ENCODE measurements at regions not wholly inside any gene's neighbourhood (a gene's known extent, or its start where the extent isn't known, plus 50 kb on each side); places are given as distances from the start of the nearest gene placed in this dataset.

DNA sequence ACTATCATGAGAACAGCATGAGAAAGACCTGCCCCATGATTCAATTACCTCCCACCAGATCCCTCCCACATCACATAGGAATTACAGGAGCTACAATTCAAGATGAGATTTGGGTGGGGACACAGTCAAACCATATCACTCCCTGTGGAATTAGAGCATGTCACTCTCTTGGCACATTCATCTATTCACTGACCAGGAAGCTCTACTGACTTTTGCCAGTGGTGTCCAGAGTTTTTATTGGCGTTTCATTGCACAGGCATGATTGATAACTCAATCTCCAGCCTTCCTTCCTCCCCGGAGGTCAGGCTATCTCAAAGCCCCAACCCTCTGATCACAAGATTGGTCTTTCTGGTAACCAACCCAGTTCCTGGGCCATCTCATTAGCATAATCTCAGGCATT, 478.9 kb upstream of the NRP1 start:
- DNase-seq (ENCODE audit: low read depth in 2 of 2): no peak

DNA sequence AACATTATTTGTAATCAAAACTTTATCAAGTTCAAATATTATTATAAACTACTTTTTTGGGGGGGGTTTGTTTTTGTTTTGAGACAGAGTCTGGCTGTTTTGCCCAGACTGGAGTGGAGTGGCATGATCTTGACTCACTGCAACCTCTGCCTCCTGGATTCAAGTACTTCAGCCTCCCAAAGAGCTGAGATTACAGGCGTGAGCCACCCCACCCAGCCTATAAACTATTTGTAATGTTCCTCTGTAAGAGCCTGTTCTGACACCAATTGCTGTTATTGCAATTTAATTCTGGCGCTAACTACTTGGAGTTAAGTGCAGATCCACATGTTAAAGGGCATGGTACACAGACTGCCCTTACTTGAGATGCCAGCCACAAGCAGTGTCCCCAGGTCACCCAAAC, 478.1 kb upstream of the NRP1 start:
- DNase-seq (ENCODE audit: low read depth in 2 of 2): no peak

DNA sequence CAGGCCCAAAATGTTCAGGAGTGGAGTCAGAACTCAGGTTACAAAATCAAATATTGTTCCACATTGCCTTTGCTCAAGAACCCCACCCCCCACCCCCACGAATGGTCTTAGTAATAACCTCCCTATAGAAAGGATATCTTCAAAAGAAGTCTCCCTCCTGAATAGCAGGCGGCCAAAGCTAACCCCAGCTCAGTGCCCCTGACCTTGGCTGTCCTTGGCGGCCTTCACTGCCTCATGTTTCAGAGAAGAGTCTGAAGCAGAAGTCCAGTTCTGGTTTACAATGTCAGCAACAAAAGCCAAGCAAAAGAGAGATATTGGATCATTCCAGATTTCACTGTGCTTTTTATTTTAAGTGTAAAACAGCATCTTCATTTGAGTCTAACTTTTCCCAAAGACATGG, 476.5 kb upstream of the NRP1 start:
- DNase-seq (ENCODE audit: low read depth in 2 of 2): no peak

DNA sequence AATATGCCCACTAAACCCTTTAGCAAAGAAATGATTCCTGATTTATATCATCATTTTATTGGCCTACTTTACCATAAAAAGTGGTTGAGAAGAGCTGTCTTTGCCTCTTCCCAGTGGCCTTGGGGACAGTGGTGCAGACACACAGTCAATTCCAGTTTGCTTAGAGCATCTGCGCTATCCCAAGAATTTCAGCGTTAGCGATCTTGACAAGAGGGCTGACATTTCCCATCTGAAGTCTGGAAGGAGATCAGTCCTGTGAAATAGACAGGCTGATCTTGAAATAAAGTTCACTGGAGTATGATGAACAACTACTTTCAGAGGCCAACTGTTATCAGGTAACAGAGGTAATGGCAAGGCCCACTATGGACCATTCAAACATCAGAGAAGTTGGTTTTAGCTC, 475.3 kb upstream of the NRP1 start:
- DNase-seq (ENCODE audit: low read depth in 2 of 2): no peak

DNA sequence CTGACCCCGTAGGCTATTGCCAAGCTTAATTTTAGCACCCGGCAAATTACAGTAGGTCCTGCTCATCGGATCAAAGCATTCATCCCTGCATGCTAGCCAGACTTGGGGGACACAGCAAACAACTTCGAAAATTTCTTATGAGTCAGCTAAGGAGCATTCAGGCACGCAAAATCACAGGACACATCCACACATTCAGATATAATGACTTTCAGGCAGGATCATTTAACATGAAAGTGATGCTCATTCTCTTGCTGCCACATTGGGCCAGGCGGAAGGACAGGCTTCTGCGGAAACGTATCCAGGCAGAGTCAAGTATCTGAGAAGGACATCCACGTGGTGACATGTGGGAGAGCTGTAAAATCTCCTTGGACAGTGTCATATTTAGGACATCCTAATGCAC, 474.0 kb upstream of the NRP1 start:
- DNase-seq (ENCODE audit: low read depth in 2 of 2): no peak

DNA sequence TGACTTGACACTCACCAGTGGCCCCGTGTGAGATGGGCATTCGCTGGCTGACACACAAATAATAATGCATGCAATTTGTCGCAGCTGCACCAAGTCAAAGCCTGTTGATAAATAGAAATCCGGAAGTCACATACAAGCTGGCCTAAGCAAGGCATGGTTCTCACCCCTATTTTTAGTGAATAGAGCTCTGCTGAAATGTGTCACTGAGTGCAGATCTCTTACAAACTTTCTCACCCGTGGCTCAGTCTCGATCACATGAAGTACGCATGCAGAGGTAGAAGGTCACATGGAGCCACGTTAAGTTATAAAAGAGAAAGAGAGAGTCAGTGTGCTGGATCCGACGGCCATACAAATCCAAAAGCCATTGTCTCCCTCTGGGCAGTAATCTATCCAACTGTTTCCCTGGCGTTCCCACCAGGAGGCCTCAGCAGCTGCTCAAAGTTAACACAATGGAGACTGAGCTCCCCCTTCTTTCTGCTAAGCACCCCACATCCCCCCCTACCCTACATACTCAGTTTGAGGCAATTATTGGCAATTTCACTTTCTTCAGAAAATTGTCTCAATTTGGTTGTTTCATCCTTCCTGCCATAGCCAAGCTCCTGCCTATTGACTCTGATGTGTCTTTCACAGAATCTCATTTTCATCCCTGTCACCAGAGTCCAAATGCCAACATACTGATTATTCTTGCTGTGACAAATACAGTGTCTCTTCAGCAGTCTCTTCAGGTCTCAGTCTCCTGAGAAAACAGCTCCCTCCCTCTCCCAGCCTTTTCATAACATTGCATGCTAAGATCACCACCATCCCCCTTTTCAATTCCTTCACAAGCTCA, 473.3 kb upstream of the NRP1 start:
- no peak for DNase-seq (ENCODE audit: low read depth in 2 of 2)

DNA sequence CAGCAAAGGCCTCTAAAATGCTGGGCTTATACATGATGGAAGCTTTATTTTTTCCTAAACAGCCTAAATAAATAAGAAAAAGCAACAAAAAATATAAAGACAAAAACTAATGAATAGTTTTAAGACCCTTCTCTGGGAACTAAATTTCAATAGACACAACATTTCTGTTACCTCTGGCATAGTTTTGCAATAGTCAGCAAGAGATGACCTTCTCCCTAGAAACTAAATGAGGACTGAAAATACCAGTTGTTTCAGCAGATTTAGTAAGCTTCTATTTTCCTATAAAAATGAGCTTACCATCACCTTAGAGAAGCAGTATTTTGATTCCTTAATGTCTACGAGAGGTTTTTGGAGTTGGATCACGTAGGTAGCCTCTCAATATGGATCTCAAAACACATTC, 471.4 kb upstream of the NRP1 start:
- no peak for DNase-seq (ENCODE audit: low read depth in 2 of 2)

DNA sequence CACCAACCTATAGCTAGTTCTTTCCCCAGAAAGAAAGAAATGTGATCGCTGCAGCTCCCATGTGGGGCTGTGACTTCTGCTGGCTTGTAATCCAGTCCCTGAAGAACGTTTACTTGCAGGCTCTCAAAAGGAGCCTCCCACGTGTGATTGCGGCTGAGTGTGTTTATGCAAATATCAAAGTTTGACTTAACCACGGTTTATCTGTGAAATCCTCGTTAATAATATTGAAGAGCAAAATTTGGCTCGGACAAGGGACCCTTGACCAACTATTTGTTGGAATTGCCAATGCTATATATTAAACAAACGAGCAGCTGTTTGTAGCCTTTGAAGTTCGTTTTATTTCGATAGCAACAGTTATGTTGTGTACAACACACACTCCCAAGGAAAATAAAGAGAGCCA, 470.1 kb upstream of the NRP1 start:
- no peak for DNase-seq (ENCODE audit: low read depth in 2 of 2)

DNA sequence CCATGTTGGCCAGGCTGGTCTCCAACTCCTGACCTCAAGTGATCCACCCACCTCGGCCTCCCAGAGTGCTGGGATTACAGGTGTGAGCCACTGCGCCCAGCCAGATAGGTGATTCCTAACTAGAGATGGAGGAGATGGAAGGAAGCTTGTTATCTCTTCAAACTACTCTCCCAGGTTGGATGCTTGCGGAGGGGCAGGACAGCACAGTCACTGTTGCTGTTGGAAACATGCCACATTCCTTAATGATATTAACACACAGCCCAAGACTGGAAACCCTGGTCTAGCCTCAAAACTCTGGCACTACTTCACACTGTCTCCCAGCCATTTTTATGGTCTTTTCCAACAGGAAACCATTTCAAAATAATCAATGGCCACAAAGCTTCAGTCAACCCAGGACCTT, 468.8 kb upstream of the NRP1 start:
- DNase-seq (ENCODE audit: low read depth in 2 of 2): peak; percentile 49 to 50

DNA sequence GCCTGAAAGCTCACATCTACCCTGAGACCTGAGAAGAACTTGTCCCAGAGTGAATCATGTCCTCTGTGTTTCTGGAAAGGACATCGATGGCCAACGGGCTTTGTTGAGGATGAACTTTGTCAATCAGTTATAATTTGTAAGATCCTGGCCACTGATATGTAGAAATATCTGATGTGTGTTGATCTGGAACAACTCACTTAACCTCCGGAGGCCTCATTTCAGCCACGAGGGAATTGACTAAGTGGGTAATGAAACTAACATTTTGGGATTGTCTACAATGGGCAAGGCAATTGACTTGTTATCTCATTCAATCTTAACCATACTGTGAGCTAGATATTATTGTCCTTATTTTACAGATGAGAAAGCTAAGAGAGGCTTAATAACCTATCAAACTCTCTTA, 468.1 kb upstream of the NRP1 start:
- DNase-seq (ENCODE audit: low read depth in 2 of 2): no peak

DNA sequence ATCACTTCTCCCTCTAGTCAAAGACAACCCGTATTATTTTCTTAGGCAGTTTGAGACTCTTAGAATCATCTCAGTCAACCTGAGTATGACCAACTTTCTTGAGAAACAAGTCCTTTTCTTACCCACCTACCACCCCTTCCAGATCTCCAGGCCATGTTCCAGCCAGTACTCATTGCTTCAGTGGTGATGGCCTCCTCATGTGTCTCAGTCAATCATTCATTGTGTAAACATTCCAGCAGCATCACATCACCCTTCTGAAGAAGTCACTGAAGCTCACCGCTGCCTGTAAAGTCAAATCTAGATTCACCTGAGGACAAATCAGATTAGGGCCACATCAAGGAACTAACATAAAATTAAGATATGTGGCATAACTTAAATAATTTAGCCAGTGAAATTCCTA, 467.2 kb upstream of the NRP1 start:
- DNase-seq (ENCODE audit: low read depth in 2 of 2): no peak

DNA sequence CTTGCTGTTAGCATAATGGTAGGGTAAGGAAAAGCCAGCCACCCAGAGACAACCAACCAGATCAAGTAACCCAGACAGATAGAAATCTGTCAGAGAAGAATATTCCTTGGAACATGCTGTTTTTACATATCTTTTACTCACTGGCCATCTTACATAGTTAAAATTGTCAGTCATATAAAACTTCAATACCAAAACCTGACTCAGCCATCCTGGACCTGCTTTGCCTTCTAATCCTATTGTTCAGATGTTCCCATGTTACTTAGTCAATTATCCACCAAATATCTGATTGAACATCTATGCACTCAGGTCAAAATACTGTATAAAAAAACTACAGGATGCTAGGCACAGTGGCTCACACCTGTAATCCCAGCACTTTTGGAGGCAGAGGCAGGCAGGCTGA, 466.5 kb upstream of the NRP1 start:
- DNase-seq (ENCODE audit: low read depth in 2 of 2): no peak

DNA sequence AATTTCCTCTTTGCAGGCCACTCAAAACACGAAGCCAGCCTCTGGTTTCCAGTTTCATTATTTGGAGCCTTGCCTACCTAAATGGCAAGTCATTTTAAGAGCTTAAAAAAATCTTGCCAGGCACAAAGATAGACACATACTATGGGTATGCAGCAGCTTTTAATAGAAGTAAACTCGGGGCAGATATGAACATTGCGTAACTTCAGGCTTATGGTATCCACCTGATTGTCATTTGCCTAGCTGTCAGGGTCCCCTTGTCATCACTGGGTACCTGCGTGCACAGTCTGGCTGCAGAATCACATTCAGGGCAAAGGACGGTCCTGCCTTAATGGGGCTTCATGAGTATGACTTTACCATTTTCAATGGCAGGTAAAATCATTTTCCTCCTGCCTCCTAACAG, 466.1 kb upstream of the NRP1 start:
- no peak for DNase-seq (ENCODE audit: low read depth in 2 of 2)

DNA sequence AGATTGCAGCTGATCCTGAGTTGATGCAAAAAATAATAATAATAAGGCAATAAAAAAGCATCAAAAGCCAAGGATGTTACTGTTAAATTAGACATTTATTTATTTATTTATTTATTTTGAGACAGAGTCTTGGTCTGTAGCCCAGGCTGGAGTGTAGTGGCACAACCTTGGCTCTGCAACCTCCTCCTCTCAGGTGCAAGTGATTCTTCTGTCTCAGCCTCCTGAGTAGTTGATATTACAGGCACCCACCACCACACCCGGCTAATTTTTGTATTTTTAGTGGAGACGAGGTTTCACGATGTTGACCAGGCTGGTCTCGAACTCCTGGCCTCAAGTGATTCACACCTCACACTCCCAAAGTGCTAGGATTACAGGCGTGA, 465.5 kb upstream of the NRP1 start:
- no peak for DNase-seq (ENCODE audit: low read depth in 2 of 2)

DNA sequence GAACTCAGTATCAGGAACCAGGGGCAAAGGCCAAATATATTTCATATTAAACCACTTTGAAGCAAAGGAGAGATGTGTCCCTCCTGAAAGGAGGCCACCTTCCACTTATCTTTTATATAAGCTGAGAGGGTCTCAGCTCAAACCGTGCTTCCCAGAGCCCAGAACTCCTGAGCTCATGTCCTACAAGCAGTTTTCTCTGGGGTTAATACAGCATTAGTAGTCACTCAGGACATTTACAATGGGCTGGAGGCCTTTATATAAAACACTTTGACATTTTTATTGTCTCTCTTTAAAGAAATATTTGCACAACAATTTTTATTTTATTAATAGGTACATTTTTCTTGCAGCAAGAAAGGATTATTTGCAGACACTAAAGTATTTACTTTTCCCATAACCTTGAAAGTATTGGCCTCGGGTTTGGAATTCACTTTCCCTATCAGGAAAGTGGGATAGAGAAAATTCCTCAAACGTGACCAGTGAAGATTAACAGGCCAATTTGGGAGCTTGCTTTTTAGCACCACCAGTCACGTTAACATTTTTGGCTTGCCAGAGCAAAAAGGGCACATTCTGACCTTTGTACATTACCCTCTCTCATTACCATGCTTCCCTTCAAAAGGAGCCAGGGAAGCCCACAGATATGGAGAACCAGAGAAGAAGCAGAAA, 464.9 kb upstream of the NRP1 start:
- no peak for DNase-seq (ENCODE audit: low read depth in 2 of 2)

DNA sequence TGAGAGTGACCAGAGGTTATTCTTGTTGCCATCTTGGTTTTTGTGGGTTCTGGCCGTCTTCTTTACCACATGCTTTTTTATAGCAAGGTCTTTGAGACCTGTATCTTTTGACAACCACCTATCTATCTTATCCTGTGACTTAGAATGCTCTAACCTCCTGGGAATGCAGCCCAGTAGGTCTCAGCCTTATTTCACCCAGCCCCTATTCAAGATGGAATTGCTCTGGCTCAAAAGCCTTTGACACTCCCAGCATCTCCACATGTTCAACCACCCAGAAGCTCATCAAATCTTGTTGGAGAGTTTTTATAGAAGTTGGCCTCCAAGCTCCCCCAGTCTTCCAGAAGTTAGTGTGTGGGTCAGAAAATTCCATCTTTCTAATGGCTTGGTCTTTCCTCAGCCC, 464.3 kb upstream of the NRP1 start:
- no peak for DNase-seq (ENCODE audit: low read depth in 2 of 2)

DNA sequence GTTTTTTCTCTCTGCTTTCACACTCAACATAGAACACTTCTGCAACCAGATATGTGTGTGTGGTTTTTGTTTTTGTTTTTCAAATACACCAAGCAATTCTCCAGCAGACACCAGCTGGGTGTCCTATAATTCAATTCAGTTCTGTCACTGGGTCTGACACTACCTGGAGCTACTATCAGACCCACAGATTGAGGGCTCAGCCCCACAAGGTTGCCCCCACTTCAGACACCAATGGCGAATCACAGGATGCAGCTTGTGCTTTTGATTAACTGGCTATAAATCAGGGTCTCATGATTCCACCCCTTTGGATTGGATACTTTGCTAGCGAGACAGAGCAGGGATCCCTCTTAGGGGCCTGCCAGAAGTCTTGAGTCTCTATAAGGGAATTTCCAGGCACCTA, 462.2 kb upstream of the NRP1 start:
- no peak for DNase-seq (ENCODE audit: low read depth in 2 of 2)

DNA sequence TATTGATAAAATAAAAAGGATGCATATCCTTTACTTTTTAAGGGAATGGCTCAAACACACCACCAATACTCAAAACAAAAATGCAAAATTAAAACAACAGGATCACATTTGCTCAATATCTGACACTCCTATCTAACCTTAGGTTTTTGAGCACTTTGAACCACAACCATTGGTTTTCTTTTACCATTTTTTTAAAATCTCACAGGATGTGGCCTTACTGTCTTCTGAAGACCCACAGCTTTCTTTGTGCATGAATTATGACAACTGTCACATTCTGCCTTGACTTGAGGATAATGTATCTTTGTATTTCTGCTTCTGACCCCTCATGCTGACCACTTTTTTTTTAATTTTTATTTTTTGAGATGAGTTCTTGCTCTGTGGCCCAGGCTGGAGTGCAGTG, 461.1 kb upstream of the NRP1 start:
- no peak for DNase-seq (ENCODE audit: low read depth in 2 of 2)

DNA sequence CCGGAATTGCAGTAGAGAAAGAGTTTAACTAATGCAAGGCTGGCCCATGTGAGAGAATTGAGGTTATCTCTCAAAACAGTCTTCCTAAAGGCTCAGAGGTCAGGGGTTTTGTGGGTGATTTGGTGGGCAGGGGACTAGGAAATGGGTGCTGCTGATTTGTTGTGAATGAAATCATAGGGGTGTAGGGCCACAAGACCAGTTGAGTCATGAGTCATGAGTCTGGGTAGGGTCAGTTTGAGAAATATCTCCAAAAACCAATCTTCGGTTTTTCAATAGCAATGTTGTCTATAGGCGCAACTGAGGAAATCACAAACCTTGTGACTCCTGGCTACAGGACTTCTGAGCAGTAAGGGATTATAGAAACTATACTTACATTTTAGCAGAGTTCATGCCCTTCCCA, 460.0 kb upstream of the NRP1 start:
- DNase-seq (ENCODE audit: low read depth in 2 of 2): no peak

DNA sequence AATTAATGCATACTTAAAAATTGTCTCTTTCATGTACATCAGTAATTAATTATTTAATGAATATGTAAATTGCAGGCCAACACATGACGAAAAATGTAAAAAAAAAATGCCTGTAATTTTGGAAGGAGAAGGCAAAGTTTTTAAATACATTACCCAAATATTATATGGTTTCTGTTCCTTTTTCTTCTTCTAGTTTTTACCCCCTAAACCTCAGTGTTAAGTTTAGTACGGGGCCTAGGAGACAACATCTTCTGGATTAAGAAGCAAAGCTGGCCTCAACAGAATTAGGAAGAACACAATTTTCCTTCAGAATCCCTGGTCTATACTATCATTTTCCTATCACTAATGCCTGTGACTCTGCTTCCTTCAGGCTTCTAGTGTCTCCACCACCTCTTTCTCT, 459.3 kb upstream of the NRP1 start:
- no peak for DNase-seq (ENCODE audit: low read depth in 2 of 2)

DNA sequence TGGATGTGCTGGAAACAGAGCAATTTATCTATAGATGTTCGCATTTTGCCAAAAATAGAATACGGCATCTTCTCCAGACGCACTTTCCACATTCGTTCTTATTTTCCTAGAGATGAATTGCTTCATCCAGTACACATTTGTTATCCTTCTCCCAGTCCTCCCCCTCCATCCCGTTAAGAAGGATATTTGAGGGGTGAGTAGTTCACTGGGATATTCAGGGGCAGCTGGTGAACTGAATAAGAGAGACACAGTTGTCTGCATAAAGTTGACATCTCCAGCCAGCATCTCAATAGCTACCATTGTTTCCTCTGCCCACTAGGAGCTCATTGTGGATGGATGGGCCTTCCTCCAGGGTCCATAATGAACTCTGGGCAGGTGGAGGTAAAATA, 456.8 kb upstream of the NRP1 start:
- DNase-seq (ENCODE audit: low read depth in 2 of 2): no peak

DNA sequence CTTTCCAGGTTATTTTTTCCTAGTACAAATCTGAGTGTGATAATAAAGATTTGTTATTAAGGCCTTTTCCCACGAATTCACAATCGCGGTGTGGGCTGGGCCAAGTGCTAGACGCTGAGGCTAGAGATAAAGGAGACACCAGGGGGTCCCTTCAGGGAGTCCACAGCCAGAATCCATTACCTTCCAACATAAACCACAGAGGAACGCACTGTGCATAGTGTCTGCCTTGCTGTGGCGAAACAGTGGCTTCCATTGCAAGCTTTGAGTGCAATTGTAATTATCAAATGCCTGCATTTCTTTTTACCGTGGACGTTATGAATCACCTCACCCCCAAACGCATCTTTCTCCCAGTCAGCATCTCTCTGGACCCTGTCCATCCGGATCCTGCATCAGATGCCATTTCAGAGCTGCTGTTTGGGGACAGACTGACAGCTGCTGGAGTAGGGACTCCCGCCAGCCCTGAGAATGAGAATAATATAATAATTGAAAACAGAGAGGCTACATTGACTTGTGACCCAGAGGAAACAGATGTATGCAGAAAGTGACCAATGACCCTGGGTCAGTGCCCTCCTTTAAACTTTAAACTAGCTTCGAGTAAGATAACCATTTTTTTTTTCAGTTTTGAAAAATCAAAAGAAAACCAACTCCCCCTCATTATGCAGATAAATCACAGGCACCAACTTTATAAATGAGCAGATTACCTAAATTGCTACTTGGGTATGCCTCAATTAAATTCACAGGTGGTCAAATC, 456.2 kb upstream of the NRP1 start:
- no peak for DNase-seq (ENCODE audit: low read depth in 2 of 2)

DNA sequence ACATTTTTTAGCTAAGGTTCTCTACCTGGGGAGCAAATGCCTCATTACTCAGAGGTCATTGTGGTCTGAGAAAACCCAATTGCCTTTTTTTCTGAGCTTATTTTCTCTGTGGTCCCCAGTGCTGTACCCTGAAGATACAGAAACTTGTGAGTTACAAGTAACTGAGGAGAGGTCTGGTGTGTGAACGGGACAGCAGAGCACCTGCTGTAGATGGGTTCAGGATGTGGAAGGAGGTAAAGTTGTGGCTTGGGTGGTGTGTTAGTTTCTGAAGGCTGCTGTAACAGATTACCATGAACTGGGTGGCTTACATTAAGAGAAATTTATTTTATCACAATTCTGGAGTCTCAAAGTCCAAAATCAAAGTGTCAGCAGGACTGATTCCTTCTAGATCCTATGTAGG, 449.1 kb upstream of the NRP1 start:
- DNase-seq (ENCODE audit: low read depth in 2 of 2): no peak

All from fibroblast of skin of left biceps (primary cell).